ENCODE measurements at regions not wholly inside any gene's neighbourhood (a gene's known extent, or its start where the extent isn't known, plus 50 kb on each side); places are given as distances from the start of the nearest gene placed in this dataset.

GRCh38 chr9:91150998-91151717 is 210.6 kb downstream of the AUH start:
- peak; percentile 59 for ATAC-seq
- TF ChIP-seq POLR2A (IDR thresholded peaks at IDR 0.05) (no peak), EP300 (IDR thresholded peaks at IDR 0.05) (no peak), CTCF (IDR thresholded peaks at IDR 0.05) (no peak), POLR2AphosphoS5 (IDR thresholded peaks at IDR 0.05) (no peak)
- Histone ChIP-seq H3K4me3 (no peak overlapping the region), H3K9me3 (peaks cover 0 to 7% (median 0%) of the 10 kb centered on the region in 3 donors), H3K27ac (no peak overlapping the region), H3K27me3 (no peaks in the 10 kb centered on the region), H3K4me1 (no peaks in the 10 kb centered on the region), H3K36me3 (no peaks in the 10 kb centered on the region)
- WGBS, 2 donors (ENCODE audit: low coverage in 1 of 2), result 73 to 81% methylated on average over 5 of the region's 5 CpGs

- Histone ChIP-seq H3K27ac (no peak overlapping the region), H3K4me3 (no peak overlapping the region), H3K9me3 (peaks cover 0 to 7% (median 0%) of the 10 kb centered on the region in 3 donors), H3K27me3 (no peaks in the 10 kb centered on the region), H3K4me1 (no peaks in the 10 kb centered on the region), H3K36me3 (no peaks in the 10 kb centered on the region)
- WGBS, 2 donors (ENCODE audit: low coverage in 1 of 2), result 60 to 96% methylated on average over 1 to 4 of the region's 4 CpGs
- TF ChIP-seq CTCF (IDR thresholded peaks at IDR 0.05) (no peak), POLR2A (IDR thresholded peaks at IDR 0.05) (no peak), EP300 (IDR thresholded peaks at IDR 0.05) (no peak), POLR2AphosphoS5 (IDR thresholded peaks at IDR 0.05) (no peak)
- no peak for ATAC-seq
These were observed 210.0 kb downstream of the AUH start for GRCh38 chr9:91151718-91152095.

- Histone ChIP-seq H3K36me3 (no peaks in the 10 kb centered on the region), H3K9me3 (no peaks in the 10 kb centered on the region), H3K4me1 (peaks cover 0 to 4% (median 0%) of the 10 kb centered on the region in 3 donors), H3K27ac (no peak overlapping the region), H3K27me3 (no peaks in the 10 kb centered on the region), H3K4me3 (no peak overlapping the region)
- no peak for ATAC-seq
- WGBS, 2 donors (ENCODE audit: low coverage in 1 of 2), result no CpG with 5 or more reads among the region's 3 CpGs
- TF ChIP-seq POLR2AphosphoS5 (IDR thresholded peaks at IDR 0.05) (no peak), POLR2A (IDR thresholded peaks at IDR 0.05) (no peak)
These were observed 207.0 kb downstream of the AUH start for GRCh38 chr9:91154686-91155085.

- TF ChIP-seq POLR2AphosphoS5 (IDR thresholded peaks at IDR 0.05) (no peak), CTCF (IDR thresholded peaks at IDR 0.05) (no peak), EP300 (IDR thresholded peaks at IDR 0.05) (no peak), POLR2A (IDR thresholded peaks at IDR 0.05) (no peak)
- ATAC-seq, result no peak
- Histone ChIP-seq H3K27me3 (no peaks in the 10 kb centered on the region), H3K4me1 (peaks cover 0 to 9% (median 5%) of the 10 kb centered on the region in 3 donors), H3K36me3 (no peaks in the 10 kb centered on the region), H3K27ac (no peak overlapping the region), H3K4me3 (no peak overlapping the region), H3K9me3 (no peaks in the 10 kb centered on the region)
- 100% methylated on average over 1 of the region's 6 CpGs; no CpG with 5 or more reads in 1 of the 2 donors for WGBS, 2 donors (ENCODE audit: low coverage in 1 of 2)
These were observed 206.5 kb downstream of the AUH start for GRCh38 chr9:91155181-91155580.

- no peak for ATAC-seq
- Histone ChIP-seq H3K27ac (no peak overlapping the region), H3K36me3 (no peaks in the 10 kb centered on the region), H3K4me3 (no peak overlapping the region), H3K4me1 (peaks cover 0 to 13% (median 5%) of the 10 kb centered on the region in 3 donors), H3K27me3 (no peaks in the 10 kb centered on the region), H3K9me3 (no peaks in the 10 kb centered on the region)
- TF ChIP-seq EP300 (IDR thresholded peaks at IDR 0.05) (no peak), POLR2A (IDR thresholded peaks at IDR 0.05) (no peak), CTCF (IDR thresholded peaks at IDR 0.05) (no peak), POLR2AphosphoS5 (IDR thresholded peaks at IDR 0.05) (no peak)
- 83 to 100% methylated on average over 4 to 5 of the region's 7 CpGs for WGBS, 2 donors (ENCODE audit: low coverage in 1 of 2)
These were observed 205.9 kb downstream of the AUH start for GRCh38 chr9:91155746-91156376.
